Bronchial epithelial cell (primary cell): ENCODE measurements at regions not wholly inside any gene's neighbourhood (a gene's known extent, or its start where the extent isn't known, plus 50 kb on each side); places are given as distances from the start of the nearest gene placed in this dataset.
"Not testable (repeated sequence)": the region's sequence is repeated elsewhere in the genome, so short reads cannot be mapped to it uniquely, and the experiment has no call there.

Experiments used
- DNase-seq: peaks from one replicate; pipeline ENCODE4 v3.0.0-alpha.2; 2010; ENCODE audit warnings: low read depth
- FAIRE-seq: peaks from 2 replicates; lab custom pipeline; 2011; peaks lifted over from hg19 to GRCh38; lab: Jason Lieb, UNC
- H3K27me3 ChIP-seq: 2 replicates; pipeline ENCODE4 v1.5.1; 2011; ENCODE audit warnings: low read length; ENCODE audit not compliant: control insufficient read depth, insufficient read depth
- H3K36me3 ChIP-seq: 2 replicates; pipeline ENCODE4 v1.5.1; 2011; ENCODE audit warnings: low read length; ENCODE audit not compliant: control insufficient read depth, insufficient read depth
- H3K4me3 ChIP-seq: 2 replicates; pipeline ENCODE4 v1.5.1; 2011; ENCODE audit warnings: mild to moderate bottlenecking, low read depth, low read length, control low read depth
- TF ChIP-seq, protein P1 (sequence below): IDR thresholded peaks from 2 replicates; pipeline ENCODE4 v1.5.1; 2011; ENCODE audit warnings: mild to moderate bottlenecking, moderate library complexity, low read length, control low read depth, inconsistent platforms; ENCODE audit not compliant: insufficient read depth, severe bottlenecking

DNA sequence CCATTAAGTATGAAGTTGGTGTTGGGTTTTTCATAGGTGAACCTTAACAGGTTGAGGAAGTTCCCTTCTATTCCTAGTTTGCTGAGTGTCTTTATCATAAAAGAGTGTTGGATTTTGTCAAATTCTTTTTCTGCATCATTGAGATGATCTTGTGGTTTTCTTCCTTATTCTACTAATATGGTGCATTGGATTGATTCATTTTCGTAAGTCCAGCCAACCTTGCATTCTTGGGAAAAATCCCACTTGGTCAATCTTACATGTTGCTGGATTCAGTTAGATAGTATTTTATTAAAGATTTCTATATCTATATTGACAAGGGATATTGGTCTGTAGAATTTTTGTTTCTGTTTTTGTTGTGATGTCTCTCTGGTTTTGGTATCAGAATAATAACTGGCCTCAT is 83.7 kb upstream of the C15orf39 start:
- TF ChIP-seq, protein P1, sequence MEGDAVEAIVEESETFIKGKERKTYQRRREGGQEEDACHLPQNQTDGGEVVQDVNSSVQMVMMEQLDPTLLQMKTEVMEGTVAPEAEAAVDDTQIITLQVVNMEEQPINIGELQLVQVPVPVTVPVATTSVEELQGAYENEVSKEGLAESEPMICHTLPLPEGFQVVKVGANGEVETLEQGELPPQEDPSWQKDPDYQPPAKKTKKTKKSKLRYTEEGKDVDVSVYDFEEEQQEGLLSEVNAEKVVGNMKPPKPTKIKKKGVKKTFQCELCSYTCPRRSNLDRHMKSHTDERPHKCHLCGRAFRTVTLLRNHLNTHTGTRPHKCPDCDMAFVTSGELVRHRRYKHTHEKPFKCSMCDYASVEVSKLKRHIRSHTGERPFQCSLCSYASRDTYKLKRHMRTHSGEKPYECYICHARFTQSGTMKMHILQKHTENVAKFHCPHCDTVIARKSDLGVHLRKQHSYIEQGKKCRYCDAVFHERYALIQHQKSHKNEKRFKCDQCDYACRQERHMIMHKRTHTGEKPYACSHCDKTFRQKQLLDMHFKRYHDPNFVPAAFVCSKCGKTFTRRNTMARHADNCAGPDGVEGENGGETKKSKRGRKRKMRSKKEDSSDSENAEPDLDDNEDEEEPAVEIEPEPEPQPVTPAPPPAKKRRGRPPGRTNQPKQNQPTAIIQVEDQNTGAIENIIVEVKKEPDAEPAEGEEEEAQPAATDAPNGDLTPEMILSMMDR, result no peak
- H3K27me3 ChIP-seq, result no peaks in the 10 kb centered on the region
- H3K4me3 ChIP-seq, result no peak overlapping the region
- H3K36me3 ChIP-seq, result no peaks in the 10 kb centered on the region
- FAIRE-seq (no peak), DNase-seq (no peak)

DNA sequence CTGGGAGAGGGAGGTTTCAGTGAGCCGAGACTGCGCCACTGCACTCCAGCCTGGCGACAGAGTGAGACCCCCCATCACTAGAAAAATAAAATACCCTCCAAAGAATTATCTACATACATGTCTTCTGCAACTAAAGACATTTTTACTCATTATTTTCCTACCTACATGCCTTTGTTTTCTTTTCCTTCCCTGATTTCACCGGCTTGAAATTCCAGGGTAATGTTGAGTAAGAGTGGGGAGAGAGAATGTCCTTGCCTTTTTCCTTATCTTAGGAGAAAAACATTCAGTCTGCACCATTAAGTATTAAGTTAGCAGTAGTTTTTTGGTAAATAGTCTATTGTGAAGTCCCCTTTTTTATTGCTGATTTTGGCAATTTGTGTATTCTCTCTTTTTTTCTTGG is 82.4 kb upstream of the C15orf39 start:
- H3K36me3 ChIP-seq, H3K27me3 ChIP-seq, FAIRE-seq, DNase-seq, H3K4me3 ChIP-seq: not testable (repeated sequence)

DNA sequence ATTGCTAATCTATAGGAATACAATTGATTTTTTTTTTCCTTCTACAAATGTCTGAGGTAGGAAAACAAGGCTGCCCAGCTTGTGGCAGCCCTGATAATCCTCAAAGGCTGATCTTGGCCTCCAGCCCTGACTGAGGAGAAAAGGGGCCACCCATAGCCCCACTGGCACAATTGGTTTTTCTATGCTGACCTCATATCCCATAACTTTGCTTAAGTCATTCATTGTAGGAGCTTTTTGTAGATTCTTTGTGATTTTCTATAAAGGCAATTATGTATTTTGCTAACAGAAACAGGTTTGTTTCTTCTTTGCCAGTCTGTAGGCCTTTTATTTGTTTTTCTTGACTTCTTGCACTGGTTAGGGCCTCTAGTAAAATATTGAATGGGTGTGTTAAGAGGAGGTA is 80.2 kb upstream of the C15orf39 start:
- Histone ChIP-seq H3K36me3 (no peaks in the 10 kb centered on the region), H3K4me3 (no peak overlapping the region), H3K27me3 (no peaks in the 10 kb centered on the region)
- DNase-seq (no peak), FAIRE-seq (no peak)
- TF ChIP-seq, protein P1, result no peak

DNA sequence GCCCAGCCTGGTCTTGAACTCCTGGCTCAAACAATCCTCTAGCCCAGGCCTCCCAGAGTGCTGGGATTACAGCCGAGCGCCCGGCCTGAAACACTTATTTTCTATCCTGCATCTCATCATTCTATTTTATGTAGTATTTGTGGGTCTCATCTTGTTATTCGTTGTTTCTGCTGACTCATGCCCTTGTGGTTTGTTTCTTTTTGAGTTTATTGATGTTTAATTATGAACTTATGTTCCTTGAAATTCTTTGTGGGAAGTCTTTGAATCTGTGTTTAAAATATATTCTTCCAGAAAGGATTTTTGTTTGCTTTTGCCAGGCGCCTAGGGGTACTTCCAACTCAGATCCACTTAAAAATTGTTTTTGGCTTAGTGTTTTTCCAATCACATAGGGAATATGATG is 78.3 kb upstream of the C15orf39 start:
- Histone ChIP-seq H3K4me3 (no peak overlapping the region), H3K36me3 (no peaks in the 10 kb centered on the region), H3K27me3 (no peaks in the 10 kb centered on the region)
- DNase-seq (no peak), FAIRE-seq (no peak)
- TF ChIP-seq, protein P1, result no peak

DNA sequence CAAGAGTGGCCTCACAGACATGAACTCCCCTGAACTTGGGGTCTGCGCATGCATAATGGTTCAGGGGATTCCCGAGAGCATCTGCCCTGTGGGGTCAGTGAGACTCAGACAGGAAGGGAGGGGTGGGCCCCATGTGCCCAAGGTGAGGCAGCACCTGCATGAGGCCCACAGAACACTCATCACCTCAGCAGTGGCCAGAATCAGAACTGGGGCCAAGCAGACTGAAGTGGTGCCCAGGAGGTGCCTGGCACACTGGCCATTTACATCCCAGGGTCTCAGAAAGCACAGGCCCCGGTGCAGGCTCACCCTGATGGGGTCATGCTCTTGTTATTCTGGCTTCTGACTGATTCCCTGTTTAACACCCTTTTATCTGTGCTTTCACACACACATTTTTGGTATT is 77.4 kb upstream of the C15orf39 start:
- H3K4me3 ChIP-seq, H3K27me3 ChIP-seq, DNase-seq, H3K36me3 ChIP-seq, FAIRE-seq: not testable (repeated sequence)

DNA sequence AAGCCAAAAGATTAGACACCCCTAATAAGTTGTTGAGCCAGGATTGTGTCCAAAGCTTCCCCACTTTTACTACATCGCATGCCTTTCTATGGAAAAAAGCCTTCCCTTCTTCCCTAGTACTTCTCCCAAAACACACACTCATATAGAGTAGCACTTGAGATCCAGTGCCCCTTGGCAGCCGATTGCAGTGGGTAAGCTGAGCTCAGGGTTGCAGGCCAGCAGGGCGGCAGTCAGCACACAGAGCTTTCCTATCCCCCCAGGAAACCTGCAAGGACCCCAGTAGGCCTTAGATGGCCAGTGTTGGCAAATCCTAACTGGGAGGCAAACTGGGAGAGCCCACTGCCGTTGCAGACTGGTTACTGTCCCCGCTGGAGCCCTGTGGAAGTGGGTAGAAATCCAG is 75.7 kb upstream of the C15orf39 start:
- TF ChIP-seq, protein P1, result no peak
- H3K36me3 ChIP-seq, result no peaks in the 10 kb centered on the region
- no peak for FAIRE-seq

DNA sequence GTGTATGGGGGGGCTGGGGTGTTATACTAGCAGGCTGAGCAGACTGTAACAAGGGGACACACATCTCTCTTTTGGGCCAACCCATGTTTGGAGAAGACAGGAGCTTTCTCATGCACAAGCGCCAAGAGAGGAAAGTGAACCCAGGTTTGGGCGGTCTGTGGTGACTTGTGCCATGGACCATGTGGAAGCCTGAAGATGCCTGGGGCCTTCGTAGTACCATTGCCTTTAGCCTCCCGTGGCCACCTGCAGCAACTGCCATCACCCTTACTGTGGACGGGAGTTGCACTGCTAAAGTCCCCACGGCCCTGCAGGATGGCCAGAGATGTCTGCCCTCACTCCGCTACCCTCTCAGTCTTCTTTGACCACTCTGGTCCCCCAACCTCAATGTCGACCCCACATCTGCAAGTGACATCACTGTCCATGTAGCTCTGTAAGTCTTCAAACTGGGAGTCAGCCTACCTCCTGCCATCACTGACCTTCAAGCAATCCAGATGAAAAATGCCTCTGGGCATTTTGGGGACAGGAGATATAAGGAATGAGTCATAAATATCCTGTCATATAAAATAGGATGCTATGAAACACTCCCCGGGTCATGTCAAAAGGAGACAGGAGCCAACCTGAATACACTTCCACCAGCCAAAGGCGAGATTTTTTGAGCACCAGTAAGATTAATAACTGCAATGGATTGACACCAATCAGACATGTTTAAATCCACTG is 74.7 kb upstream of the C15orf39 start:
- DNase-seq, result no peak

More for the DNA sequence above, 75.7 kb upstream of the C15orf39 start:
- H3K4me3 ChIP-seq, result no peak overlapping the region
- no peak for DNase-seq
- H3K27me3 ChIP-seq, result no peaks in the 10 kb centered on the region

More for the DNA sequence above, 74.7 kb upstream of the C15orf39 start:
- TF ChIP-seq, protein P1, result no peak
- Histone ChIP-seq H3K27me3 (no peaks in the 10 kb centered on the region), H3K36me3 (no peaks in the 10 kb centered on the region), H3K4me3 (no peak overlapping the region)
- FAIRE-seq, result no peak
